Progenitor cell of endocrine pancreas (in vitro differentiated cells): ENCODE measurements at regions not wholly inside any gene's neighbourhood (a gene's known extent, or its start where the extent isn't known, plus 50 kb on each side); places are given as distances from the start of the nearest gene placed in this dataset.

Experiments
- DNase-seq: peaks from one replicate; pipeline ENCODE4 v3.0.0; 2021; ENCODE audit warnings: low spot score; ENCODE audit not compliant: unreplicated experiment
- H3K27ac Mint-ChIP-seq: 2 replicates; pipeline ENCODE4 v1.8.0; 2021; ENCODE audit warnings: mild to moderate bottlenecking, moderate library complexity, mixed read lengths
- H3K27me3 Mint-ChIP-seq: 2 replicates; pipeline ENCODE4 v1.8.0; 2021; ENCODE audit warnings: mixed read lengths
- H3K36me3 Mint-ChIP-seq: 2 replicates; pipeline ENCODE4 v1.8.0; 2022; ENCODE audit warnings: mixed read lengths; ENCODE audit not compliant: insufficient read depth
- H3K4me1 Mint-ChIP-seq: 2 replicates; pipeline ENCODE4 v1.8.0; 2021; ENCODE audit warnings: low read depth, mixed read lengths
- H3K4me3 Mint-ChIP-seq: 2 replicates; pipeline ENCODE4 v1.8.0; 2021; ENCODE audit warnings: low read depth, mild to moderate bottlenecking, moderate library complexity, mixed read lengths
- H3K9me3 Mint-ChIP-seq: 2 replicates; pipeline ENCODE4 v1.8.0; 2021; ENCODE audit warnings: low read depth, mixed read lengths
- CTCF ChIP-seq: fragments of 200-600 bp; sonication (generic); IDR thresholded peaks from one replicate; pipeline ENCODE4 v1.5.0; 2021; ENCODE audit warnings: antibody characterized with exemption, mild to moderate bottlenecking; ENCODE audit not compliant: unreplicated experiment

DNA sequence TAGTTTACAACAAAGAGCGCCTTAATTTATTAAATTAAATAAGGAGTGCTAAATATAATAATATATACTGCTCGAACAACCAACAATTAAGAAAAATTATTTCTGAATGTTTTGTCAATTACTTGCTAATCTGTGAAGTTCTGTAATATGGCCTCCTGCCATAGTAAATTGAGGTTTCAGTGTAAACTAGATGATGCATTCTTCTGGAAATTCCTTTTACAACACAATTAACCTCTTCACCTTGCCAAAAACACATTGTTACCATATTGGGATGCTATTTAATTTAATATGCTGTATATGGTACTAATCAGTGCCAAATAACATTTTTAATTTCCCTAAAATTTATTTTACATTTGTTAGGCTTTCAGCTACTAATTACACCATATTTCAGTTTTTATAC is 808.4 kb upstream of the CITED2 start:
- H3K4me3 Mint-ChIP-seq, result no peak overlapping the region
- TF ChIP-seq CTCF, result no peak
- no peak for DNase-seq
- no peaks in the 10 kb centered on the region for H3K4me1 Mint-ChIP-seq
- H3K36me3 Mint-ChIP-seq, result peaks cover 2% of the 10 kb centered on the region
- no peaks in the 10 kb centered on the region for H3K27me3 Mint-ChIP-seq
- H3K27ac Mint-ChIP-seq, result no peak overlapping the region
- H3K9me3 Mint-ChIP-seq, result peaks cover 19% of the 10 kb centered on the region

DNA sequence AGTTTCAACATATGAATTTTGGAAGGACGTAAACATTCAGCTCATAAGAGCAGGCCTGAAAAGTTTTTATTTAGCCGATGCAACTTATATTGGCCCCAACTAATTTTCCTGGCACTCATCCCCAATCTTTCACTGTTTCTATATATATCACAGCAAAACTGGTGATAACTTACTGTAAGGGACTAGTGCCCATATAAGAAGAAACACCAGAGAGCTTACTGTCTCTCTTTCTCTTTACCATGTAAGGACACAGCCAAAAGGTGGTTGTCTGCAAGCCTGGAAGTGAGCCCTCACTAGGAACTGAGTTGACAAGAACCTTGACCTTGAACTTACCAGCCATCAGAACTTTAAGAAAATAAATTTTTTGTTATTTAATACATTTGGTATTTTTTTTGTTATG is 807.4 kb upstream of the CITED2 start:
- peaks cover 2% of the 10 kb centered on the region for H3K36me3 Mint-ChIP-seq
- H3K4me3 Mint-ChIP-seq, result no peak overlapping the region
- H3K27me3 Mint-ChIP-seq, result no peaks in the 10 kb centered on the region
- peaks cover 10% of the 10 kb centered on the region for H3K9me3 Mint-ChIP-seq
- no peaks in the 10 kb centered on the region for H3K4me1 Mint-ChIP-seq
- DNase-seq, result no peak
- no peak for TF ChIP-seq CTCF
- H3K27ac Mint-ChIP-seq, result no peak overlapping the region

DNA sequence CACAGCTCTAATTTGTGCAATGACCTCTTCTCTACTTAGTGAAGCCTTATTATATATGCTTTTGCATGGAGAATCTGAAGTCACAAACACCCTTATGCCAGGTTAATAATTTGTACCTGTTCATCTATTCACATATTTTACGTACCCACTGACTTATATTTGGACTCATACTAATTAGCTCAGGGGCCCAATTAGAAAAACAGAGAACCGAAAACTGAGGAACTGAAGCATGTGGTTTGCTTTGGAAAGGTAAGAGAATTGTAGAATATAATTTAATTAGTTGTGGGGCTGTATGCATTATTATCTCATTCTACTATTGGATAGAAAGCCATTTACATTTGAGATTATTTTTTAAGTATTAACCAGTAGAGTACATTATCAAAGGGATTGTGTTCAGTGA is 805.9 kb upstream of the CITED2 start:
- no peak overlapping the region for H3K4me3 Mint-ChIP-seq
- no peaks in the 10 kb centered on the region for H3K9me3 Mint-ChIP-seq
- no peak overlapping the region for H3K27ac Mint-ChIP-seq
- no peaks in the 10 kb centered on the region for H3K36me3 Mint-ChIP-seq
- no peaks in the 10 kb centered on the region for H3K27me3 Mint-ChIP-seq
- TF ChIP-seq CTCF, result no peak
- H3K4me1 Mint-ChIP-seq, result peaks cover 1% of the 10 kb centered on the region
- no peak for DNase-seq

GRCh38 chr6:140178935-140179334 is 804.5 kb upstream of the CITED2 start:
- DNase-seq, result no peak
- H3K27me3 Mint-ChIP-seq, result no peaks in the 10 kb centered on the region
- no peaks in the 10 kb centered on the region for H3K36me3 Mint-ChIP-seq
- no peaks in the 10 kb centered on the region for H3K9me3 Mint-ChIP-seq
- no peak for TF ChIP-seq CTCF
- no peak overlapping the region for H3K27ac Mint-ChIP-seq
- peaks cover 1% of the 10 kb centered on the region for H3K4me1 Mint-ChIP-seq
- H3K4me3 Mint-ChIP-seq, result no peak overlapping the region

GRCh38 chr6:140178520-140178919 is 804.1 kb upstream of the CITED2 start:
- no peaks in the 10 kb centered on the region for H3K27me3 Mint-ChIP-seq
- no peak overlapping the region for H3K4me3 Mint-ChIP-seq
- no peak for TF ChIP-seq CTCF
- H3K27ac Mint-ChIP-seq, result no peak overlapping the region
- DNase-seq, result no peak
- H3K4me1 Mint-ChIP-seq, result peaks cover 1% of the 10 kb centered on the region
- no peaks in the 10 kb centered on the region for H3K36me3 Mint-ChIP-seq
- no peaks in the 10 kb centered on the region for H3K9me3 Mint-ChIP-seq

- no peaks in the 10 kb centered on the region for H3K36me3 Mint-ChIP-seq
- no peak overlapping the region for H3K4me3 Mint-ChIP-seq
- no peak for DNase-seq
Measured at GRCh38 chr6:140176306-140176705, 801.9 kb upstream of the CITED2 start.

More at GRCh38 chr6:140176306-140176705, 801.9 kb upstream of the CITED2 start:
- Mint-ChIP-seq H3K9me3 (peaks cover 4% of the 10 kb centered on the region), H3K4me1 (peaks cover 1% of the 10 kb centered on the region), H3K27ac (no peak overlapping the region), H3K27me3 (no peaks in the 10 kb centered on the region)
- TF ChIP-seq CTCF, result no peak
